ENCODE measurements at regions not wholly inside any gene's neighbourhood (a gene's known extent, or its start where the extent isn't known, plus 50 kb on each side); places are given as distances from the start of the nearest gene placed in this dataset.

DNA sequence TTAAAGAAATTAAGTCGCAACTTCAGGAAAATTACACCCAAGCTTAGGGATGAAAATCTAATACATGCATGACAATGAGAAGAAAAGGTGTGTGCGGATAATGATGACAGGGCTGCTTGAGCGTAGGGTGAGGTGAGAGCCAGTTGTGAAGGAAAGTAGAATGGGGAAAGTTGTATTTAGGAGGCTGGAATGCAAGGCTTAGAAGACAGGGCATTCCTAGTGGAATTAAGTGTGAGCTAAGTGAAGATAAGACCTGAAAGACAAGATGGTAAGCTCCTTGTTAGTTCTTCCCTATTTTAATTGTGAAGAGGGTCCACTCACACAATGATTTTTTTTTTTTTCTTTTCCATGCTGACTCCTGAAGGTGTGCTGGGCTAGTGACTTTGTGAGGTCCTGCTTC, 519.5 kb upstream of the SALL1 start:
- in situ Hi-C loops (cut with HindIII; ENCODE audit: low sequenced_read_pairs), result no loop called here
- DNase-seq (ENCODE audit: low spot score), result no peak

DNA sequence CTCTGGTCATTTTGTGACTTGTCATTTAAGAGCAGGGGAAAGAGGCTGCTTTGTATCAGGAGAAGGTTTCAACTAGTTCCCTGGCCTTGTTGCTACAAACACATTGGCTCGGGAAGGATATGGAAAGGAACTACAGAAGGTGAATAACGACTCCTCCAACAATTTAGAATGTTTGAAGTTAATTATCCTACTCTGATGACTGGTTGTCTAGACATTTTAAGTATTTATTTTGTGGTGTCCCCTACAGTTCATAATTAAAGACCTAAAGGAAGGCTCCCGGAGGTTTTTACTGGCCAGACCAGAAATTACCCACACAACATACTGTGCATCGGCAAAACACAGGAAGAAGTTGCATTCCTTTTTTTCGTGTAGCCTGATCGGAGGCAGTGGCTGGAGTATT, 515.8 kb upstream of the SALL1 start:
- in situ Hi-C loops (cut with HindIII; ENCODE audit: low sequenced_read_pairs), result no loop called here
- DNase-seq (ENCODE audit: low spot score), result no peak

DNA sequence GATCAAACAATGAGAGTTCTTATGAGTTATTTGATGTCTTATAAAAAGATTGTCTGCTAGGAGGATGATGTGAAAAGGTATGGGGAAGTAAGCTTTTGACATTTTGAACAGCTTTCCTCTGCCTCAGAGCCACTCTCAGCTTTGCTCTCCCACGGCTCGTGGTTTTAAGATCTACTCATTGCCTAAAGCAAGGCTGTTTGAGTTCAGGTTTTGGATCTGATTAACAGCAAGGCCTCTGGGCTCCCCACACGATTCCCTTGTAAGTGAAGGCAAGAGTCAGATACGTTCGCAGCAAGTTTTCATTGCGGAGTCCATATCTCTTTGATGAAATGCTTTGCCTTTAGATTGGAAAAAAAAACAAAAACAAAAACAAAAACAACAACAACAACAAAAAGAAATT, 515.0 kb upstream of the SALL1 start:
- DNase-seq (ENCODE audit: low spot score), result no peak
- in situ Hi-C loops (cut with HindIII; ENCODE audit: low sequenced_read_pairs), result no loop called here

DNA sequence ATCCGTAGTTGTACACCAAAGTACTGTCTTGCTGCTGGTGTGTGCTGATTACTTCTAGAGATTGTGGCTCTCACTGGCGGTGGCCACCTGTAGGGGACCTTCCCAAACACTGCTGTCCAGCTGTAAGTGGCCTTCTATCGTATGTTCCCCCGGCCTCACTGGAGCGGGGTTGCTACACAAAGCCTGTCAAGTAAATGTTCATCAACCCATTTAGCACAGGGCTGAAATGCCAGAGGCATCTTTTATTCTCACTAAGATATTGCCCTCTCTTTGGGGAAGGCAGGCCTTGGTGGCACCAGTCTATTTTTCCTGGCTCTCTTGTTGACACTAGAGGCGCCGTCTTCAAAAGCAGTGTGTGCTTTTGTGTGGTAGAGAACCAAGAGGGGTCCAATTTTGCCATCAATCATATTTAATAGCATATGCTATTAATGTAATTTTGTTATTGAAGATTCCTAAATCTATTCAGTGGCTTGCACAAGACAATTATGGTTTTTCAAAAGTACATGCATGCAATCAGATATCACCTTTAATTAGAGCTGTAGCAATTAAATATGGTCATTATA, 514.4 kb upstream of the SALL1 start:
- no peak for DNase-seq (ENCODE audit: low spot score)
- in situ Hi-C loops (cut with HindIII; ENCODE audit: low sequenced_read_pairs), result no loop called here

DNA sequence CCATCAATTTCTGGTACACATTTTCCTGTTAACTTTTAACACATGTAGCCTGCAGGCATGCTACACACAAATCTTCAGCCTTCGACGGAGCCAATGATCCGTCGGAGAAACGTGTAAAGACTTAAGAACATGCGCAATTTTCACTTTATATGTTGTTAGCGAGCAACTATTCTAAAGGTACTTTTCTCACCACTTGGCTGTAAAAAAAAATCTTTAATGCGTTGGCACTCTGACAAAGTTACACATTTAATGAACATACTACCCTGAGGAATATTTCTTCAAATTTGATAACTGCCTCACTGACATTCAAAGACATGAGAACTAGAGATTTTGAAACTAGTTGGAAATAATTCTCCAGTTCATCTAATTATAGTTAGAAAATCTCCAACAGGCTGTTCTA, 507.5 kb upstream of the SALL1 start:
- in situ Hi-C loops (cut with HindIII; ENCODE audit: low sequenced_read_pairs), result no loop called here

DNA sequence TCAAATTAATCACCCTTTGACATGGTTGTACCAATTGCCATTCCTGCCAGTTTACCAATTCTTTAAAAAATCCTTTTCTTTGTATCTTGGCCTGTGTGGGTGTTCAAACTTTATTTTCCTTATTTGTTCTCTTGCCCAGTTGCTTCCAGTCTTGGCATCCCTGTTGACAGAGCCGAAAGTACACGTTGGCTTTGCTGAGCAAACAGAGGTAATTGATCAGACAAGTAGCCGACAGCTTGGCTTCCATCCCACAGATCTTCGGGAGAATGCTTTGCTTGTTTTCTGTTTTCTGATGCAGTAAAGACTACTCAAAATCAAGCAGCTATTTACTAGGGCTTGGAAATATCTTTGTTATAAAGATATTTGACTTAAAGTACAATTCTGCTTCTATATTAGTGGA, 506.8 kb upstream of the SALL1 start:
- in situ Hi-C loops (cut with HindIII; ENCODE audit: low sequenced_read_pairs), result no loop called here
- DNase-seq (ENCODE audit: low spot score), result no peak

More for the DNA sequence above, 507.5 kb upstream of the SALL1 start:
- DNase-seq (ENCODE audit: low spot score), result no peak

DNA sequence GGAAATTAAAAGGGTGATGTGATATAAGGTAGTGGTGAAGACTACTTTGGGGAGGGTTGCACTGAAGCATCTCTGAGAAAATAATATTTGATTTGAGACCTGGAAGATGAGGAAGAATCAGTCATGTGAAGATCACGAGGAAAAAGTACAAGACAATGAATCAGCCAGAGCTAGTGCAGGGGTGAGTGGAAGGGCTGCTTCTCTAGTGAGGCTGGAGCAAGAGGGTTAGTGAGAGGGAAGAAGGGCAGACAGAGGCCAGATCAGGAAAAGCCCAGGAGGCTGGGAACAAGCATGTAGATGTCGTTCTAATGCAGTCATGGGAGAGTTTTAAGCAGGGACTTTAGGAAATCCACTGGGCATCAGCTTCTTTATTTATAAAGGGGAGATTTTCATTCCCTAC, 504.2 kb upstream of the SALL1 start:
- in situ Hi-C loops (cut with HindIII; ENCODE audit: low sequenced_read_pairs), result no loop called here
- DNase-seq (ENCODE audit: low spot score), result no peak

DNA sequence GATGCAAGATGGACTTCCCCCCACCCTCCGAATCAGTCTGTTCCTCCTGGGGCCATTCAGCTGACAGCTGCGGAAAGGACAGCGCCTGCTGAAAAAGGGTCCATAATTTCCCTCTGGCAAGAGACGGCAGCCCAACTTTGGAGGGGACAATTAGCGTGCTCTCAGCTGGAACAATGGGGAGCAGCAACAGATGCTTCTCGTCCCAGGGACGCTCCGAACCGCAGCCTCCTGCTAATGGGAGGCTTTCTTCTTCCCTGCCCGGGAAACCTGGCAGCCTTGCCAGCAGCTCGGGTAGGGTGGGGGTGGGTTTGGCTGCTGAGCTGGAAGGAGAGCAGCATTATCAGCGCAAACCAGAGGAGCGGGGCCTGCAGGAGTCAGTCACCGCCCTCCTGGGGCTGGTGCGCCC, 500.0 kb upstream of the SALL1 start:
- peak; percentile 1 for DNase-seq (ENCODE audit: low spot score)
- in situ Hi-C loops (cut with HindIII; ENCODE audit: low sequenced_read_pairs), result no loop called here

DNA sequence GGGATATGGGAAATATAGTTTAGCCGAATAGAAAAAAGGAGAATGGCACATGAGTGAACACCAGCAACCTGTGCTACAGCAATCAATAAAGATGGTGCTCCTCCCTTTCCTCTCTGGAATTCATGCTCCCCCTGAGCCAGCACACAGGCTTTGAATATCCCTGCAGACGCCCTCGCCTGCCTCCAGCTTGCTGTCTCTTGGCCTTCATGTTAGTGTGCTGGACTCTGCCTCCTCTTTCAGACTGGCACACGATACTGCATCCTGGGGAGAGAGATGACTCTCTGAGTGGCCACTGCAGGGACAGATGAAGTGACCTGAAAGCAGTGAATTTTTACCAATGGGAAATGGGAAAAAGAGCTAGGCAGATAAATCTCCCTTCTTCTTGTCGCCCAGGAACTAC, 498.6 kb upstream of the SALL1 start:
- in situ Hi-C loops (cut with HindIII; ENCODE audit: low sequenced_read_pairs), result no loop called here

DNA sequence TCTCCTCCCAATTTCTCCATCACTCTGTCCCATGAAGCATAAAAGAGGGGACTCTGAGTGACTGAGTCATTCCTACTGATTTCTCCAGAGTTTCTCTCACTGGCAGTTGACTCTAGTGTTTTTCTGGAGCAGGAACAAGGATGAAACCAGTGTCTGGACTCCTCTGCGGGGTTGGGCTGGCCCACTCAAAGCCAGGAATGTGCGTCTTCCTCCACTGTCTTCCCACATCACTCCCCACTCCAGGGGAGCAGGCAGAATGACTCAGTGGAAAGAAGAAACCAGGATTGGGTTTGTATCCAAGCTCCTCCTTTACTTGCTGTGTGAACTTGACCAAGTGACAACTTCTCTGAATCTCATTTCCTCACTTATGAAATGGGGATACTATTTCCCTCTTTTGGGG, 497.5 kb upstream of the SALL1 start:
- in situ Hi-C loops (cut with HindIII; ENCODE audit: low sequenced_read_pairs), result no loop called here
- DNase-seq (ENCODE audit: low spot score), result no peak

More for the DNA sequence above, 498.6 kb upstream of the SALL1 start:
- no peak for DNase-seq (ENCODE audit: low spot score)

DNA sequence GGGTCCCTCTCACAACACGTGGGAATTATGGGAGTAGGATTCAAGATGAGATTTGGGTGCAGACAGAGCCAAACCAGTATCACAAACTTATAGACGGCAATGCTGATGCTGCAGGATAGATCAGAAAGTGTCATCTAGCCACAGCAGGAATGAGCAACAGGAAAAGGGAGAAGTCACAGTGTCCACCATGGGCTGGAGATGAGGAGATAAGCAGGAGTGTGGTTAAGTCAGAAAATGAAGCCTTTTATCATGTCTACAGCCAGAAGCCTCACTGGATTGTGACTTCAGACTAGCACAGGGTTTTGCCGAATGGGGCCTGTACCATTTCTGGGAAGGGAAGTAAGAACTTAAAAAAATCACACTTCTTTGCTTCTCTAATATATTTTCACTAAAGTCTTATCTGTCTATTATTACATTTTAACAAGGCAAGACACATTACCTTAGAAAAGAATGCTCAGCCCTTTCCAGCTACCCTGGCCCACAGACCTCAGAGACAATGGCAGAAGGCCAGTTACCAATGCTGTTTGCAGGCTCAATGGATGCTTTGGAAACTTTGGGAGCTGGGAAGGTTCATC, 490.2 kb upstream of the SALL1 start:
- in situ Hi-C loops (cut with HindIII; ENCODE audit: low sequenced_read_pairs), result no loop called here
- DNase-seq (ENCODE audit: low spot score), result no peak

DNA sequence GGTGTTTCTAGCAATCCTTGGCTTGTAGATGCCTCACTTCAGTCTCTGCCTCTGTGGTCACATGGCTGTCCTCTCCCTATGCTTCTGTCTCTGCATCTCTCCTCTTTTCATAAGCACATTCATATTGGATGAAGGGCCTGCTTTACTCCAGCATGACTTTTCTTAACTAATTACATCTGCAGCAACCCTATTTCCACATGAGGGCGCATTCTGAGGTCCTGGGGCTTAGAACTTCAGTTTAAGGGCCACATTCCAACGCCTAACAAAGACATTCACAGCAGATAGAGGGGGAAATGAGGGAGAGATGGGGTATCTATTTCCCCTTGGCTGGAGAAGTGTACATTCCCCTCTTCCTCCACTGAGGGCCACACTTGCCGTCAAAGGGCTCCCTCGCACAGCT, 489.1 kb upstream of the SALL1 start:
- DNase-seq (ENCODE audit: low spot score), result no peak
- in situ Hi-C loops (cut with HindIII; ENCODE audit: low sequenced_read_pairs), result no loop called here

DNA sequence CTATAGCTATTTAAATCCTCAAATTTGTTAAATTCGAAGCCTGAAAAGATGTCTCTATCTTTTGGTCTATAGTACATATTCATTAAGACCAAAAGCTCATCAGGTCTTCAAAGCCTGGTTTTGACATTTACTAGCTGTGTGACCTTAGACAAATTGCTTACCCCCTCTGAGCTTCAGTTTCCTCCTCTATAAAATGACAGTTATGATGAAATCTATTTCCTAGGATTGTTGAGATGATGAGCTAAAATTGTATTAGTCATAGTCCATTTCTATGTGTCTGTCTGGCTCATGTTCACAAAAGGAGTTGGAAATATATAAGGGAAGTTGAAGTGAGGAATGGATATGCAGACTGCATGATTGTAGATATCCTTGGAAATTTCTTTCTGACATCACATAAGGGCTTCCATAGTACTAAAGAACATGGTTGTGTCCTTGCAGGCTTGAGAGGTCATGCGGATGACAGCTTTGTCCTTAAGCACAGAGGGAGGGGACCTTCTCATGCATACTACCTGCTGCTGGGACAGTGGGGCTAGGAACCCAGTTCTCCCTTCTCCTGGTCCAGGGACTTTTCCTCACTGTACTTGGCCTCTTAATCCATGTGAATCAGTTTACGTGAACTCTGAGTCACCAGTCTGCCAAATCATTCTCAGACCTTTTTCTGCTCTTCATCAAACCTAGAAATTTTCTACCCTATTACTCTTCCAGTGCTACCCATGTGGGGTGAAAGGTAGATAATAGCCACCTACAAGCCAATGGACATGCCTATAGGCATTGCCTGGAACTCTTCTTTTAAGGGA, 487.5 kb upstream of the SALL1 start:
- DNase-seq (ENCODE audit: low spot score), result no peak
- in situ Hi-C loops (cut with HindIII; ENCODE audit: low sequenced_read_pairs), result no loop called here

DNA sequence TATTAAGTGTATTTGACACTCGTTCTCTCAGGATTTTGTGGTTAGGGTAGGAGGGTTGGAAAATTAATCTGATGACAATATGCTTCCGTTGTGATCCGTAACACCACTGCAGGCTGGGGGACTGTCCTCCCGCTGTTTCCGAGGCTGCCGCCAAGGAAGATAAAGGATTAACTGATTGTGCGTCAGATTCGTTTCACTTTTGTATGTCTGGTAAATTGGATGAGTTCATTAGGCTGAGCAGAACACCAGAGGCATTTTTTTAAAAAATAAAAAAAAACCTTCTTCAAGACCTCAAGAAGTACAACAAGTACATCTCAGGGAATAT, 486.7 kb upstream of the SALL1 start:
- in situ Hi-C loops (cut with HindIII; ENCODE audit: low sequenced_read_pairs), result no loop called here
- no peak for DNase-seq (ENCODE audit: low spot score)

DNA sequence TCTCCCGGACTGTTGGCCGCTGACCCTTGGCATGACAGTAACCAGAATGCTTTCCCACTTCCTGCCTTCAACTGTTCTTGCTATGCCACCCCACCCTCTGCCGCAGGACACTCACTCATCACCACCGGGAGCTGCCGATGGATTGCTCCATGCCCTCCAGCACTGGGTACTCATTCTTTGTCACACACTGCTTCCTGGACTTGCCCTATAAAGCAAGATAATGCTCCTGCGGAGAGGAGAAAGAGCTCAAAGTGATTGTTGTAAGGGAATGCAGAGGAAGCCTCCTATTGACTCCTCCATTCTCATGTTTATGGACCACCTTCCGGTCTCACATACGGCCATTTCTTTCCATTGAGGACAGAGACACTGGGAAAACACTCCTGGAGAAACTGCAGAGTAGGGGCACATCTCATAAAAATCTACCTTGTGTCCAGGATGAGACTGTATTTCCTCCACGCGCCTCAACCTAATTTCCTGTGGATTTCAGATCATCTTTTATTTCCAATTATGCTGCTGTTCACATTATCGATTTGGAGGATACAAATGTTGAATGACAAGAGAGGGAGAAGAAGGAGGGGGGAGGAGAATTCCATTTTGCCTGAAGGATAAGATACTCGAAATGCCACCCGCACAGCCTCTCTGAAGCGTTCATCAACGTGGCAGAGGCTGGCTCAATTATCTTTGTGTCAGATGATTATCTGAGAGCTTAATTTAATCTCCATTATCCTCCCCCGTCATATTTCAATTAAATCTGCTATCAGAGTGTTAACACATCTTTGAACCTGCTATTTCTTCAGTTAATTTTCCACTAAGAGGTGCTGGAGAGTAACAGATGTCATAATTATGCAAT, 486.1 kb upstream of the SALL1 start:
- in situ Hi-C loops (cut with HindIII; ENCODE audit: low sequenced_read_pairs), result no loop called here
- no peak for DNase-seq (ENCODE audit: low spot score)

DNA sequence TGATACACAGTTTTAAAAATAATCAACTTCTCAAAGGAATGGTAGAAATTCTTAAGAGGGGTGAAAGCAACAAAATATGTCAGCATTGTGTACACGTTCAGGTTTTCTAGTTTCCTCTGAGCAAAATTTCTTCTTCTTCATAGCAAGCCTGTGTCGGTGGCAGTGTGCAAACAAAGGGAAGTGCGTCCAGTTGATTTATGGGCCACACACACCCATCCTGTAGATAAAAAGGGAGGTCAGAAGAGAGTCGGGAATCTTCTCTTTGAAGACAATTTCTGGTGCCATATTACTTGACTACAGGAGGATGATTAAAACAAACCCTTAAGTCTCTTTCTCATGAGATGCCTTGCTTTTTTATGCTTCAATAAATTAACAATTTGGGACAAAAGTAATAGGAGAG, 484.1 kb upstream of the SALL1 start:
- DNase-seq (ENCODE audit: low spot score), result no peak

DNA sequence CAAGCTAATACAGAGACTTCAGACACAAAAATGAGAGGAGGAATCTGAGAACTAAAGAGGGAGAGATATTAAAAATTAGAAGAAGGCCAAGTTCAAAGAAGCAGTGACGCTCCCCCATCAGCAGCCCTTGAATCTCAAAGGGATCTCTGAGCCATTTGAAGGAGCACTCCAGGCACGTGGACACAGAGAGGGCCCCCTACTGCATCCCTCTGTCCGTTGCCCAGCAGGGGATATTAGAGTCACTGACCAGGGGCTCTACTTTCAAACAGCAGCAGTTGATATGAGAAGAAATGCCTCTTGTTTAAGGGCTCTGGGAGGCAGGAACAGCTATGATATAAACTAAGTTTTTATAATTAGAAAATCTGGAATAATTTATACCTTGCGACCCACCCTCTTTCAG, 479.0 kb upstream of the SALL1 start:
- no peak for DNase-seq (ENCODE audit: low spot score)
- in situ Hi-C loops (cut with HindIII; ENCODE audit: low sequenced_read_pairs), result no loop called here

More for the DNA sequence above, 484.1 kb upstream of the SALL1 start:
- in situ Hi-C loops (cut with HindIII; ENCODE audit: low sequenced_read_pairs), result no loop called here

DNA sequence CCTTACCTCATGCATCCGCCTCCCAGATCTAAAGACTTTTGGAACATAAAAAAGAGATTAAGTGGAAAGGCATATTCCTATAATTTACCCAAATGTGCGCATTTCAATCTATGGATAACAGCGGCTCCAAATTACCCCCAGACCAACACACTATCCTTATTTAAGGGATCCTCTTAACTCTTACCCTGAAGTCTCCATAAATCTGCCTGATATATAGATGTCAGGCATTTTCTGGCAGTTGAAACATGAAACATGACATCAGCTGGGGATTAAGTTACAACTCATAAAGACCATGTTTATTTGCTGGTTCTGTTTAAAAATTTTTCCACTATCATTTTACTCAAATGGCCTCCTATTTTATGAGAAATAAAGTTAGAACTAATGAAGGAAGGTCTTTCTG, 478.5 kb upstream of the SALL1 start:
- no peak for DNase-seq (ENCODE audit: low spot score)
- in situ Hi-C loops (cut with HindIII; ENCODE audit: low sequenced_read_pairs), result no loop called here

DNA sequence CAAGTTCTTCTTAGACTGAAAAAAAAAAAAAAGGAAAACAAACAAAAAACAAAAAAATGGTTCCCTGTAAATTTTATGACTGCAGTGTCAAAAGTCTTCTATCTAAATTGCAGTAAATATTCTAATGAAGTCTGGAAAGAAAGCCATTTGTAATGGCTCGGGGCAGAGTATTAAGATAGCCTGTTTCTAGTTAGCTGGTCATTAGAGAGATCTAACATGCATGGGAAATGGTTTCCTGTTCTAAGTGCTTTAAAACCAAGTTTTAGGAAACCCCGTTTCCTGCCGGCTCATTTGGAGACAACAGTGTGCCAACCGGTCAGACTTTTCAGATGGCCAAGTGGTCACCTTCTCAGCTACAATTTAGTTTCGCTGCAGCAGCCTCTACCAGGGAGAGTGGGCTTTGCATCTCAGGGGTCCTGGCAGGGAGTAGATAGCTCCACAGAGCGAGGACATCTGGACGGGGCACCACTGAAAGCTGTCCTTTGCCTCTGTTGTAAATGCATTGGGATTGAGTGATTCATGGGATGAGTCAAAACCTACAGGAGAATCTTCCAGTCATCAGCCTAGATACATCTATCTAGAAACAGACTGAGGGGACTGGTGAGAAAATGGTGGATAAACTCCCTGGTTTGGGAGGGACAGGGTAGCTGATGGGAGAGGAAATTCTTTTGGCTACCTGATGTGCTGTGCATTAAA, 473.2 kb upstream of the SALL1 start:
- no peak for DNase-seq (ENCODE audit: low spot score)
- in situ Hi-C loops (cut with HindIII; ENCODE audit: low sequenced_read_pairs), result no loop called here

DNA sequence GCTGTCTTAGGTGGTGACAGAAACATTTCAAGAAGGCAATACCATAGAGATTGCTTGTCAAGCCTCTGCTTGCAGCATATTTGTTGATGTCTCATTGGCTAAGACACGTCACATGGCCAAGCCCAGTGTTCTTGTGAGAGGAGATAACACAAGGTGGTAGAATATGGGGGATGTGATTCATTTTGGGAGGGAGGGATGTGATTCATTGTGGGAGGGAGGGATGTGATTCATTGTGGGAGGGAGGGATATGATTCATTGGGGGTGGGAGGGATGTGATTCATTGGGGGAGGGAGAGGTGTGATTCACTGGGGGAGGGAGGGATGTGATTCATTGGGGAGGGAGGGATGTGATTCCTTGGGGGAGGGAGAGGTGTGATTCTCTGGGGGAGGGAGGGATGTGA, 470.5 kb upstream of the SALL1 start:
- in situ Hi-C loops (cut with HindIII; ENCODE audit: low sequenced_read_pairs), result no loop called here
- DNase-seq (ENCODE audit: low spot score), result no peak
